IPS DF 6.9 (cell line): ENCODE measurements at regions not wholly inside any gene's neighbourhood (a gene's known extent, or its start where the extent isn't known, plus 50 kb on each side); places are given as distances from the start of the nearest gene placed in this dataset.

Source experiments
- DNase-seq: peaks from one replicate; pipeline ENCODE4 v3.0.0-alpha.2; 2013; ENCODE audit warnings: low read depth, low spot score
- H3K27ac ChIP-seq: one replicate; pipeline ENCODE4 v1.5.1; 2013; ENCODE audit warnings: low read length, control low read depth
- H3K27me3 ChIP-seq: 2 replicates; pipeline ENCODE4 v1.6.1; 2013; ENCODE audit warnings: mild to moderate bottlenecking, low read length; ENCODE audit not compliant: control insufficient read depth, insufficient read depth
- H3K36me3 ChIP-seq: 2 replicates; pipeline ENCODE4 v1.6.1; 2013; ENCODE audit warnings: low read length; ENCODE audit not compliant: control insufficient read depth, insufficient read depth
- H3K4me1 ChIP-seq: 2 replicates; pipeline ENCODE4 v1.6.1; 2013; ENCODE audit warnings: low read length; ENCODE audit not compliant: control insufficient read depth, insufficient read depth
- H3K4me3 ChIP-seq: 2 replicates; pipeline ENCODE4 v1.5.1; 2013; ENCODE audit warnings: mild to moderate bottlenecking, low read length
- H3K9me3 ChIP-seq: 2 replicates; pipeline ENCODE4 v1.6.1; 2013; ENCODE audit warnings: low read length, inconsistent platforms; ENCODE audit not compliant: control insufficient read depth, insufficient read depth
- WGBS: extraction: QIAGEN DNeasy Blood & Tissue Kit; methylation state at CpG from one replicate; pipeline ENCODE4 v1.1.7; 2013; ENCODE audit warnings: mixed read lengths, missing lambda C conversion rate; ENCODE audit not compliant: insufficient read length, insufficient coverage; 5-methylcytosine and 5-hydroxymethylcytosine counted together

GRCh38 chr10:52623761-52624160 lies 148.8 kb downstream of the MBL2 start:
- Histone ChIP-seq H3K36me3 (no peaks in the 10 kb centered on the region), H3K27me3 (no peaks in the 10 kb centered on the region), H3K9me3 (no peaks in the 10 kb centered on the region), H3K4me3 (no peak overlapping the region), H3K27ac (no peak overlapping the region), H3K4me1 (no peaks in the 10 kb centered on the region)
- no peak for DNase-seq
- no CpG with 5 or more reads among the region's 2 CpGs for WGBS

DNA sequence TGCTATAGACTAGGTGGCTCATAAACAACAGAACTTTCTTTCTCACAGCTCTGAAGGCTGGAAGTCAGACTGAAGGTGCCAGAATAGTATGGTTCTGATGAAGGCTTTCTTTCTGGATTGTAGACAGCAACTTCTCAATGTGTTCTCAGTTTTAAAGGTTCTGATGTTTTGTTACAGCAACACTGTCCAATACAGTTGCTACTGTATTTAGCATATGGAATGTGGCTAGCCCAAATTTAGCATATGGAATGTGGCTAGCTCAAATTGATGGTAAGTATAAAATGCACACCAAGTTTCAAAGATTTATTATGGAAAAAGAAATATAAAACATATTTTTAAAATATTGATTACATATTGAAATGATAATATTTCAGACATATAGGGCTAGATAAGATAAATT lies 145.3 kb downstream of the MBL2 start:
- H3K27ac ChIP-seq = no peak overlapping the region
- DNase-seq = no peak
- no peaks in the 10 kb centered on the region for H3K9me3 ChIP-seq
- H3K4me3 ChIP-seq = no peak overlapping the region
- no peaks in the 10 kb centered on the region for H3K4me1 ChIP-seq
- no peaks in the 10 kb centered on the region for H3K36me3 ChIP-seq
- no peaks in the 10 kb centered on the region for H3K27me3 ChIP-seq

DNA sequence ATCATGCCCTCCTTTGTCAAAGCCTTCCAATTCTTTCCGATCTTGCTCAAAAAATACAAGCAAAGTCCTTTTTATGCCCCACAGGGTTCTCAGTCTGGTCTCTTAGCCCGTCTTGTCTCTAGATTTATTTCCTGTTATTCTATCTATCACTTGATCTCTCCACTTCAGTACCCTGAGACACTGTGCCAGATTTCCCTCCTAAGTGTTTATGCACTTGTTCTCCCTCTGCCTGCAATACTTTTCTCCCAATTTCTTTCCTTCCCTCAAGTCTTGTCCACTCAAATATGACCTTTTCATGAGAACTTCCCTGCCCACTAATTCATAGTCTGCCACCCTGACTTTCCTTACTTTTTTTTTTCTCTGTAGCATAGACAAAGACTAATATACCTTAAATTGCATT lies 141.4 kb downstream of the MBL2 start:
- Histone ChIP-seq H3K9me3 (no peaks in the 10 kb centered on the region), H3K27ac (no peak overlapping the region), H3K27me3 (no peaks in the 10 kb centered on the region), H3K36me3 (no peaks in the 10 kb centered on the region), H3K4me3 (no peak overlapping the region), H3K4me1 (no peaks in the 10 kb centered on the region)
- no CpG with 5 or more reads among the region's 2 CpGs for WGBS
- DNase-seq = no peak

DNA sequence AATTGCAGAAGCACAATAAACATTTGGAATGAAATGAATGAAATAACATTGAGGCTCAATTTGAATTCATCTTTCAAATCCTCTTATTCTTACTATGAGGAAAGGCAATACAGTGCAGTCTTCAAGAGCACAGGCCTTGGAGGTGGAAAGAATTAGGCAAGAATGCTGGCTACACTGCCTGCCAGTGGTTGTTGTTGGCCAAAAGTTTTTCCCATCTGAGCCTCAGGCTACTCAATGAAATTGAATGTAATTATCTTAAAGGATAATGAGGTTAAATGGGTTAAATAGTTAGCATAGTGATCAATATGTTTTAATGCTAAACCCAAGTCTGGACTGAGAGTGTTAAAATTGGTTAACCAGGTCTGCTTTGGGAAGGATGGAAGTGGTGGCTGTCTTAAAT lies 140.9 kb downstream of the MBL2 start:
- no peaks in the 10 kb centered on the region for H3K27me3 ChIP-seq
- H3K9me3 ChIP-seq = no peaks in the 10 kb centered on the region
- no peak for DNase-seq
- no peaks in the 10 kb centered on the region for H3K4me1 ChIP-seq
- H3K4me3 ChIP-seq = no peak overlapping the region
- H3K27ac ChIP-seq = no peak overlapping the region
- no peaks in the 10 kb centered on the region for H3K36me3 ChIP-seq

DNA sequence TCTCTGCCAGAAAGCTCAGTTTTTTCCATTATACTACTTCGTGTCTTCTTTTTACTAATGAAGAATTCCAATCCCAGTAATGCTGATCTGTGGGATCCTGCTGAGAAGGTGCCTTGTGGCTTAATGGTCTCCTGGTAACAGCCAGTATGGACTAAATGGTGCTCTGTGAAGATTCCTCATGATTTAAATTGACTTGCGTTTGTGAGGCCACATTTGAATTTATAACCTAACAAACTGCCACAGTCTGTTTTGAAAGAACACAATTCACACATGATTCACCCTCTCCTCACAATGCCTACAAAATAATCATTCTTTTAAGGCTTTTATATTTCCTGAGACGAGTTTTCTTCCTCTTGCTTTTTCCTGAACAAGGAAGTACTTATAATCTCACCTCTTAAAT lies 140.0 kb downstream of the MBL2 start:
- no peaks in the 10 kb centered on the region for H3K27me3 ChIP-seq
- no peaks in the 10 kb centered on the region for H3K4me1 ChIP-seq
- no CpG with 5 or more reads among the region's 3 CpGs for WGBS
- no peak for DNase-seq
- H3K4me3 ChIP-seq = no peak overlapping the region
- H3K27ac ChIP-seq = no peak overlapping the region
- no peaks in the 10 kb centered on the region for H3K9me3 ChIP-seq
- H3K36me3 ChIP-seq = no peaks in the 10 kb centered on the region

GRCh38 chr10:52633266-52633665 lies 139.3 kb downstream of the MBL2 start:
- no peaks in the 10 kb centered on the region for H3K9me3 ChIP-seq
- no peak overlapping the region for H3K27ac ChIP-seq
- H3K4me1 ChIP-seq = no peaks in the 10 kb centered on the region
- no CpG with 5 or more reads among the region's 2 CpGs for WGBS
- H3K27me3 ChIP-seq = no peaks in the 10 kb centered on the region
- no peak for DNase-seq
- no peaks in the 10 kb centered on the region for H3K36me3 ChIP-seq
- H3K4me3 ChIP-seq = no peak overlapping the region

- DNase-seq = no peak
- H3K4me1 ChIP-seq = no peaks in the 10 kb centered on the region
- no peaks in the 10 kb centered on the region for H3K27me3 ChIP-seq
- WGBS = no CpG with 5 or more reads among the region's 1 CpG
- H3K36me3 ChIP-seq = no peaks in the 10 kb centered on the region
- H3K27ac ChIP-seq = no peak overlapping the region
- no peaks in the 10 kb centered on the region for H3K9me3 ChIP-seq
- no peak overlapping the region for H3K4me3 ChIP-seq
These were observed 136.9 kb downstream of the MBL2 start for GRCh38 chr10:52635651-52636050.

- Histone ChIP-seq H3K4me1 (no peaks in the 10 kb centered on the region), H3K9me3 (no peaks in the 10 kb centered on the region), H3K36me3 (no peaks in the 10 kb centered on the region), H3K27ac (no peak overlapping the region), H3K27me3 (no peaks in the 10 kb centered on the region), H3K4me3 (no peak overlapping the region)
- DNase-seq = no peak
These were observed 135.7 kb downstream of the MBL2 start for GRCh38 chr10:52636874-52637273.

DNA sequence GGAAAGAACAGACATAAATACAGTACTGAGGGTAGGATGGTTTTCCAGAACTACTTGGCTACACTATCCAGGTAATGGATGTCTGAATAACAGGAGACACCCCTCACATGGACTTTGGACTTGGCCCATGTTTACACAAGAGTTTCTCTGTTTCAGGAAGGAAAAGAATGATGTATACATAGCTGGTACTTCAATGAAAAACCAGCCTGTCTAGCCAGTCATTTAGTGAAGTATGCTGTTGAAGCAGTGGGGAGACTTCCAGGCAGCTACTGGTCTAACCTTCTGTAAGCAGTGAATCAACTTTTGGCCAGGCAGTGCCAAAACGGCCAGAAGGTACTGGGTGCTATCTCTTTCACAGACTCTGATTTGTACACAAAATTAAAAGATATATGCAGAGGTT lies 135.0 kb downstream of the MBL2 start:
- Histone ChIP-seq H3K27me3 (no peaks in the 10 kb centered on the region), H3K4me1 (no peaks in the 10 kb centered on the region), H3K36me3 (no peaks in the 10 kb centered on the region), H3K27ac (no peak overlapping the region), H3K9me3 (no peaks in the 10 kb centered on the region), H3K4me3 (no peak overlapping the region)
- WGBS = no CpG with 5 or more reads among the region's 1 CpG
- no peak for DNase-seq

DNA sequence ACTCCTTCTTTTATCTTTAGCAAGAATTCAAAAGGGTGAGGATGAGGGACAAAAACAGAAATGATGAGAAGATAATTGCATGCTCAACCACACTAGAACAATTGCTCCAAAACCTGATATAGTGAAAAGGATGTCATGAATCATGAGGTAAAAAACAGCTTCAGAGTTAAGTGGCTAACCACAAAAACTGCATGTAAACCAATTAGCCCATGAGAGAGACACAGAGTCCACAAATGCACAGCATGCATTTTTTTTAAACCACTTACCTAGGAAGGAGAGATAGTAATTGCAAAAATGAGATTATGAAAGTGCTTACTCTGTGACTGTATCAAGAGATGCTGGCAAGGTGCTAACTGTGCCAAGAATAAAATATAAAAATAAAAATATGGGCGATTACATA lies 132.9 kb downstream of the MBL2 start:
- H3K27me3 ChIP-seq = no peaks in the 10 kb centered on the region
- no peak overlapping the region for H3K27ac ChIP-seq
- DNase-seq = no peak
- H3K36me3 ChIP-seq = no peaks in the 10 kb centered on the region
- H3K4me1 ChIP-seq = no peaks in the 10 kb centered on the region
- no peak overlapping the region for H3K4me3 ChIP-seq
- no CpG with 5 or more reads among the region's 1 CpG for WGBS
- H3K9me3 ChIP-seq = no peaks in the 10 kb centered on the region

DNA sequence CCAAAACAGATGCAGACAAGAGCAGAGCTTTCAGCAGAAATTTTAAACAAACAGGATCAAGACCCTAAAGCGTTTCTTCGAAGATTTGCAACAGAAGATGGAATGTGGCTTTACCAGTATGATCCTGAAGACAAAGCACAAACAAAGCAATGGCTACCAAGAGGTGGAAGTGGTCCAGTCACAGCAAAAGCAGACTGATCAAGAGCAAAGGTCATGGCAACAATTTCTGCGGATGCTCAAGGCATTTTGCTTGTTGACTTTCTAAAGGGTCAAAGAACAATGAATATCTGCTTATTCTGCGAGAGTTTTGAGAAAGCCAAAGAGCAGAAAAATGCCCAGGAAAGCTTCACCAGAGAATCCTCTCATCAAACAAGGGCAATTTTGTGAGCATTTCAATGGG lies 130.4 kb downstream of the MBL2 start:
- Histone ChIP-seq H3K36me3 (no peaks in the 10 kb centered on the region), H3K4me3 (no peak overlapping the region), H3K27me3 (no peaks in the 10 kb centered on the region), H3K27ac (no peak overlapping the region), H3K9me3 (no peaks in the 10 kb centered on the region), H3K4me1 (no peaks in the 10 kb centered on the region)
- no peak for DNase-seq
- WGBS = no CpG with 5 or more reads among the region's 4 CpGs
